Stimulated activated CD4-positive, alpha-beta T cell treated with anti-CD3 and anti-CD28 coated beads, Interleukin-15, amount 100 ng/mL, for 24 hours (primary cell): ENCODE measurements at regions not wholly inside any gene's neighbourhood (a gene's known extent, or its start where the extent isn't known, plus 50 kb on each side); places are given as distances from the start of the nearest gene placed in this dataset.

Source experiments
- DNase-seq: peaks from one replicate; pipeline ENCODE4 v3.0.0-alpha.2; 2020

DNA sequence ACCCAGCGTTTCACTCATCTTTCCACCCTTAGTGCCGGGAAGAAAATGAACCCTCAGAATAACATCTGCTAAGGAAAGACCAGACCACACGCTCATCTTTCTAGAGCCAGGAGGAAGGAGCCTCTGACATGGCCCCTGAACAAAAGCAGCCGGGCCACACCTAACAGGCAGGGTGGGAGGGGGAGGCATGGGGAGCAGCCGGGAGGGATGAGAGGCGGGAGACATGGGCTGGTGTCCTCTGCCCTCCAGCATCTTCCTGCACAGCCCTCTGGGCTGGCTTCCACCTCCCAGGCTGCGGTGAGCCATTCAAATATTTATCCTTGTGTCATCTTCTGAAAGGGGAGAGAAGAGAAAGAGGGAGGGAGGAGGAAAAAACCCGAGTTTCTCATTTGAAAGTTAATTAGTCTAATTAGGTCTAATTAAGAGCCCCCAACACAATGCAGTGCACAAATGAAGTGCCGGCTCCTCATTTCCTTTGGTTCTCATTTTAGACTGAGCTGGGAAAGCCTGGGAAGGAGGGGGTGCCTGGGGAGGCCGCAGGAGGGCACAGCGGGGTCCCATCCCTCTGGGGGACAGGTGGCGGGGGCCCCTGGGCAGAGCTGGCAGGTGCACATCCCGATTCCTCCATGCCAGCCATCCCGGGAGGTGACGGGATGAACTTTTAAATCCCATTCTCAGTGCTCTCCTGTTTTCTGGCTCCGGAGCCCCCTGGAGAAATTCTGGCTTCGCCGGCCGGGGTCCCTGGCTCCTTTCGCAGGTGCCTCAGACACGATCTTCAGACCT lies 90.5 kb downstream of the ENGASE start:
- DNase-seq: no peak

DNA sequence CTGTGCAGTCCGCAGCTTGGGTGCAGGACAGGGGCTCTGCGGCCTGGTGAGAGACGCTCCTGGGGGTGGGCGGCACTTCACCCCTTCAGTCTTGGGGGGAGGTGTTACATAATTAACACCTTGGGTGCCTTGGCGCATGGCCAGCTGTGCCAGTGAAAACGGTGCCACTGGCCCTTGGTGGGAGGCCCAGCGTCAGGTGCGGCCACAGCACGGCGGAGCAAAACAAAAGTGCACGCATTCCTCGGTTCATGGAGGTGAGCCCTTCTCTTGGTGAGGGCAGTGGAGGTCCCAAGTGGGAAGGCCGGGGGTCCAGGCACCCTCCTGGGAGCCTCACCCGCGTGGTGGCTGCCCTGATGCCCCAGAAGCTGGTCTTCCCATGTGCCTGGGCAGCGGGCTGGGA lies 89.8 kb downstream of the ENGASE start:
- DNase-seq: no peak

DNA sequence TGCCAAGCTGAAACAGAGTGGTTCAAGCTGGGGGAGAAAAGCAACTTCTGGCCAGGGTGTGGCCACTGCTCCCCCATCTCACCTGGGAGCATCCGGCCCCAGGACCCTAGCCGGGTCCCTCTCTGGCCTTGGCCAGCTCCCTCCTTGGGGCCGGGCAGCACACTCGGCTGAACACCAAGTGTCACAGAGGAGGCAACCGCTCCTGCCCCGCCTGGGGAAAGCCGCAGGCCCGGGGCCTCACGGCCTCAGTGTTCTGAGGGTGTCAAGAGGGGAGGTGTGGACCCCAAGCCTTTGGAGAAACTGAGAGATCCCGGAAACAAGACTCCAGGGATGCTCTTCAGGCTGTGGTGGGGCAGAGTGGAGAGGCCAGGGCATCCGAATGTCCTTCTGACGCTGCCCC lies 88.4 kb downstream of the ENGASE start:
- no peak for DNase-seq

DNA sequence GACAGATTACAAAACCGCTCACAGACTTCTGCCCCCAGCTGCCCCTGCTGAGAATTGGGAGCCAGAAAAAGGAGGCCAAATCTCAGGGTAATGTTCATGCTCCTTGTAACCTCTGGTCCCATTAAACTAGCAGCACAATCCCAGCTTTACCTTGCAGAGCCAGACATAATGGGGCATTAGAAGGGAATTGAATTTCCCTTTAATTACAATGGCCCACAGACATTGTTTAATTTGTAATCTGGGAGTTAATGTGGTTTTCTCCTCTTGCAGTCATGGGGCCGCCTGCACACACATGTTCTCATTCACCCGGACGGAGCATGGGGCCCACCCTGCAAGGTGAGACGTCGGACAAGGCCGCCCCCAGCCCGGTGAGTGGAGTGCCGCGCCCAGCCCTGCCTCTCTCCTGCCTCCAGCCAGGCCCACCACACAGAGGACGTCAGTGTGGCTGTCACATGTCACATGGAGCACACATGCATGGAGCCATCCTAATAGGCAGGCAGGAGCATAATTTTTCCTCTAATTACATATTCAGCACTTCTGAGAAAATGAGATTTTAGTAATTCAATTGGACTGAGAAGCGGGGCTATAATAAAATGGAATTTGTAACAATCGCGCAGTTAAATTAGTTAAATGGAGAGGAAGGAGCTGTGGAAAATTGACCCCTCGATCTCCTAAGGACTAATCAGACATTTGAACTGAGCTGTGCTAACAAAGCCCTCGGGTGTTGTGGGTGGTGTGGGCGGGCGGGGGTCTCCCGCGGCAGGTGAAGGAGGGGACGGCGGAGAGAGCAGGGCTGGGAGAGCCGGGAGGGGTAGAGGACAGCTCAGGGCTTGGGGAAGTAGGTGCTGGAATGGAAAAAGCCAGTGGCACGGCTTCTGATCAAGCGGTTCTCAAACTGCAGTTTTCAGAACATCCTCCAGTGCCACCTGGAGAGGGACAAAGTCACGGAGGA lies 87.7 kb downstream of the ENGASE start:
- no peak for DNase-seq

DNA sequence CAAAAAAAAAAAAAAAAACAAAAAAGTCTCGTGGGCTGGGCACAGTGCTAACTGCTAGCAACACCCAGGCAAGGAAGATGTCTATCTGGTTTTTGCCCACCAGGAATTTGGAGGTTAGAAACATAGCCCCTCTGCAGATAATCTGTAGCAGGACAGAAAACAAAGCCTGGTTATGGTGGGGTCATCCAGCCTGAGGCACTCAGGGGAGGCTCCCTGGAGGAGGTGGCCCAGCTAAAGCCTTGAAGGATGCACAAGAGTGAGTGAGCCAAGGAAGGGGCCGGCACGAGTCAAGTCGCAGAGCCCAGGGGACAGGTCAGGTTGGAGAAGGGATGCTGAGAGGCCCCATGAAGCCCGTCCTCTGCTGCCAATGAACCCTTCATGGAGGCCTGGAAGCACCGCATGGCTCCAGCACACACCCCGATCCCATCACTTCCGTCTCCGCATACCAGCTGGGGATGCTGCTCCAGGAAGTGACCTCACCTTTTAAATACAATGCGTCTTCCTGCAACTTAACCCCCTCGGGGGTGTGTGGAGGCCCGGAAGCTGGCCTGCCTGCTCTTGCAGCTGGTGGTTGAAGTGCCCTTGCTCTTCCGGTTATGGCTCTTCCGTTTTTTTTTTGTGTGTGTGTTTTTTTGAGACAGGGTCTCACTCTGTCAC lies 86.5 kb downstream of the ENGASE start:
- DNase-seq: peak; percentile 38

DNA sequence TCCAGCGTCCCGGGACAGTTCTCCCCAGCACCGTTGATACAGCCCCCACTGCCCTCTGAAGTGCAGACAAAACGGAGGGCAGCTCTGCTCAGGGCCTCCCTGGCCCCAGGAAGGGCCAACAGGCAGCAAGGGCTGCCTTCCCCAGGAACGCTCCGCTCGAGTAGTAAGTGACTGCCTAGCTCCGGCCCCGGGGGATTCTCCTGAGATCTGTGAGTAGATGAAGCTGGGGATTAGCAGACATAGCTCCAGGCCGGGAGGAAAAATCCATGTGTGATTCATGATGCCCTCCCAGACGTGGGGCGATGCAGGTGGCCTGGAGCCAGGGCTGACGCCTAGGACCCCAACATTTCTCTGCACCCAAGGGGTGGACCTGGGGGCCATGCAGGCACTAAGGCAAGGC lies 85.3 kb downstream of the ENGASE start:
- no peak for DNase-seq

DNA sequence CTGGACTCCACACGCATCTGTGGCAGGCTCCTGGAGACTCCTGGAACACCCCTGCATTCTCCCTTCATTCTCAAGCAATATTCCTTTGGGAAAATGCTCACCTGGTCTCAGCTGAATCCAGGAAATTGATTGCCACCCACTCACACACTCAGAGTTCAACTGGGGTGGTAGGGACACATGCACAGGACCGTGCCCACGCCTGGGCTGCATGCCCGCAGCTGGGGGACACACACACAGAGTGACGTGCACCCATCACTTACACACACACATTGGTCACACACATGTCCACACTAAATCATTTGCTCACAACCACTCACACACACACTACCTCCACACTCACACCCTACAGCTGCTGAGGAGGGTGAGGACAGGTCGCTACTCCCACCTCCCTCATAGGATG lies 84.8 kb downstream of the ENGASE start:
- DNase-seq: no peak

DNA sequence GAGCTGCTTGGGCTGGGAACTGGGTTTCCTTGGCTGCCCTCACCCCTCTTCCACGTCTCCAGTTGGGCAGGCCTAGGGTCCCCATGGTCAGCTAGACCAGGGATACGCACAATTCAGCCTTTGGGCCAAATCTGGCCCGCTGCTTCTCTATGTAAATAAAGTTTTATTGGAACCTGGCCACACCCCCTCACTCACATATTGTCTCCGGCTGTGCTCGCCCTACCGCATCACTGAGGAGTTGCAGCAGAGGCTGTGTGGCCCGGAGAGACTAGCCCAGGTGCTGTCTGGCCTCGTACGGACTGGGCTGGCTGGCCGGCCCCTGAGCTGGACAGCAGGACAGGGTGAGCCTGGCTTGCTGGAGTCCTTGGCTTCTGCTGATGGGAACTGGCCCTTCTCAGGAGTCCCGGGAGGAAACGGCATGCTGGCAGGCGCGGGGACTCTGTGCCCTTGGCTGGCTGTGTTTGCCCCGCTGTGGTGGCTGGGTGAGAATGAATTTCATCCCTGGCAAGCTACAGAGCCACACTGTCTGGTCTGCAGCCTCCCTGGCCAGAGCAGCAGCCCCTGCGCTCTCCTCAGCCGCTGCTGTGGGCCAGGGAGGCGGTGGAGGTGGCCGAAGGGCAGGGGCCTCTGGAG lies 82.0 kb downstream of the ENGASE start:
- no peak for DNase-seq

DNA sequence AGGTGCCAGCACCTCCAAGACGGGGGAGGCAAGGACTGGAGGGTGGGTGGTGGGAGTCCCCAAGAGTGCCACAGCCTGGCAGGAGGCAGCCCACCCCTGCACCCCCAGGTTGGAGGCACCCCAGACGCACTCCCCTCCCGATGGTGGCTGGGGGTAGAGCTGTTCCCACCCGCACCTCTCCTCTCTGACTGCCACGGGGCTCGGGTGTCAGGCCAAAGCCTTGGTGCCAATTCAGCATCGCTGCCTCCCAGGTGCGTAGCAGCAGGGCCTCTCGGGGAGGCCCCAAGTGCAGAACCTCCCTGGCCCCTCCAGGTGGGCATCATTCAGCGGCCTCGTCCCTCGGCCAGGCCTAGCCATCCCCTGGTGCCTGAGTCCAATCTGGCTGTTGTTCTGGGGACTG lies 81.1 kb downstream of the ENGASE start:
- no peak for DNase-seq

DNA sequence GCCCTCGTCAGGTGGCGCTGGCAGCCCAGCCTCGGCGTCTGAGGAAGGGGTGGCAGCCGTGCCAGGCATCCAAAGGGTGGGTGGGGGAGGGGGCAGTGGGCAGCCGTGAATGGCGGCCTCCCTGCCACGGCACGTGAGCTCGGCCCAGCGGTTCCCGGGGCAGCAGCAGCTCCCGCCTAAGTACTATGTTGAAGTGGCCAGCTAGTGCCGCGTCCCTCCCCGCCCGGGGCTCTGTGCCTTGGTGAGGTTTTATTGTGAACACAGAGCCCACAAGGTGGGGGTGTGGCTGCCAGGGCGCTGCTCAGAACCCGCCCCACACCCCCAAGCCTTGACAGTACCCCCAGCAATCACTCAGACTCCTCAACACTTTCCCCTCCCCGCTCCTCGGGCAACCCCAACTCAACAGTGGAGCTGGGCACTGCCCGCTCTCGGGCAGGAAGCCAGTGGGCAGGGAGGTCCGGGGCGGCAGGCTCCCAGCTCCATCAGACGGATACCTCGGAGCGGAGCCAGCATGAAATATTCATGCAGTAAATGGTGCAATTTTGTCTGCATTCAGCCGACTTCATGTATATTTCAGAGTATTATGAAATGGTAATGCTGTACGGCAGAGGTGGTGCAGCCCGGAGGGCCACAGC lies 80.4 kb downstream of the ENGASE start:
- DNase-seq: no peak

DNA sequence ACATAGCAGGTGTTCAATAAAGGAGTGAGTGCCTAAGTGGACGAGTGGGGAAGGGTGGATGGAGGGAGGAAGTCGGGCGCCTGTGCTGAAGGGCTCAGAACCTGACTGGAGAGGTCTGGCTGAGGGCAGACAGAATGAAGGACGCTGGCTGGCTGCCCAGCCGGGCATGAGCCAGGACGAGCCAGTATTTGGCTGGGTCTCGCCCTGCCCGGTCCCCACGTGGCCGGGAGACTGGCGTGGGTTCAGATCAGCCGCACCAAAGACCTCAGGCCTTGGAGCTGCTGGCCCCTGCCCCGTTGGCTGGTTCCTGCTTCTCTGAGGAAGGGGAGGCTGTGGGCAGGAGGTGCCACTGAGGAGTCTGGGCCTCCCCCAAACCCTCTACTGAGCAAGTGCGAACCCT lies 79.8 kb downstream of the ENGASE start:
- DNase-seq: no peak

DNA sequence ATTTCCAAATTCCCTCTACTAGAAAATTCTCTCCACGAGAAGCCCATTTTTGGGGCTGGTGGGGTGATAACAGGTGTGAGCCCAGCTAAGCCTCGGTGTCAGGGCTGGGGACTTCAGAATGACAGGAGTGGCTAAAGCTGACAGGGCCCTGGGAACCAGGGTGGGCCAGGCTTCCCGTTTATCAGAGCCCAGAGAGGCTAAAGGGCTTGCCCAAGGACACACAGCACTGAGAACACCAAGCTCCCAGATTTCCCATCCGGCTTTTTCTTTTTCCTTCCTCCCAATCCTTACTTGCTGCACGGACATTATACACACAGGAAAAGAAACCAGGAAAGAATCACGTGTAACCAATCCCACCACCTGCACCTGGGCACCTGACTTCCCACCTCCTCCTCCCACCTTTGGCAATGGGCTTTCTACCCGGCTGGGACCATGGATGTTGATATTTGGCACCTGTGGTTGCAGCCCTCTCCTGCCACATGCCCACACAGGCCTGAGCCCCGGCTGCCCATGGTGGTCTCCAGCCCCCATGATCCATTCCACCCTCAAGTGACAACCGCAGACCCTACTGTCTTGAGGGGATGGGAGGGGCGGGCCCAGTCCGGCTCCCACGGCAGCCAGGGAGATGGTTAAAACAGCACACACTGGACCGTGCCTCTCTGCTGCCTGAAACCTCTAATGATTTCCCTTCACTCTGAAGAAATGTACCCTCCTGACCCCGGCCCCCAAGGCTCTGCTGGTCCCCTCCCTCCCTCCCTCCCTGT lies 78.9 kb downstream of the ENGASE start:
- no peak for DNase-seq

DNA sequence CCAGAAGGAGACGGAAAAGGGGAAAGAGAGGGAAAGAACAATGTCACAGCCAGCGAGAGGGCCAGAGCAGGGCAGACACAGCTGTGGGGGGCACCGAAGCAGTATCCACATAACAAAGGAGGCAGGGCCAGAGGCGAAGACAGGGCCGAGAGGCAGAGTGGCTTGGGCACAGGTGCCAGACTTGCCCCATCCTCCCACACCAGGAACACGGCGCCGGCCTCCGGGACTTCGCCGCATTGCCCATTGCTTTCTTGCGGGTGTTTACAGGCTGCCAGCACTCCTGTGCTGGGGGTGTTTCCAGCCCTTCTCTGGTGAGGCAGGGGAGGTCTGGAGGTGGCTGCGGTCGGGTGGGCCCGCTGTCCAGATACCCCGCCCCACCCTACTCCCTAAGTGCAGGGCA lies 78.0 kb downstream of the ENGASE start:
- DNase-seq: no peak

DNA sequence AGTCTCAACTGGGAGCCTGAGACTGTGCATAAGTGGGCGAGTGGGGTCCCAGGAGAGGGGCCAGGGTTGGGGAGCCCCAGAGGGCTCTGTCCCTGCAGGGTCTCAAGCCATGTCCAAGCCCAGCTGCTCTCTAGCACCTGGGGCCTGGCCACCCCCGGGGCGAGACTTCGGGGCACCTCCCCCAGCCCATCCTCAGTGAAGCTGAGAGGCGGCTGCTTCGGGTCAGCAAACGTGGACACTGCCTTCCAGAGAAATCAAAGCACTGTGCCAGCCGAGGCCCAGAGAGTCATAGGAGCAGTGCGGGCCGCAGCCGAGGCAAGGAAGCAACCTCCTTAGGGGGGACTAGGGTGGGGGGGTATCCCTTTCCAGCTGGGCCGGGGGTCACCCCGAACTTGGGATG lies 77.5 kb downstream of the ENGASE start:
- DNase-seq: no peak

DNA sequence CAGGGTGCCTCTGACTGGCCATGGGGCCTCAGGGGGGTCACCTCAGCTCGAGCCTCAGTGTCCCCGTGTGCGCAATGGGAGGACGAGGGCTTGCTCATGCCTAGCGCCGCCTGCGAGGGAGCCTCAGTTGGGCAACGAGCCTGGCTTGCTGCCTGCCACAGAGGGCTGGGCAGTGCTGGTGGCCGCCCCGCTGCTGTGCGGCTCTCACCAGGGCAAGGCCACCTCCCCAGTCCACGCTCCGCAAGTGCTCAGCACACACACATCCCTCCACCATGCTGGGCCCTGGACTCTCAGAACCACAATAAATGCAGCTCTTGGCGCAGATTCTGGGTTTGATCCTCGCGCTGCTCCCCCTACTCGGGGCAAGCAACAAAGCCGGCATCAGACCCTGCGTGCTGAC lies 76.2 kb downstream of the ENGASE start:
- no peak for DNase-seq

DNA sequence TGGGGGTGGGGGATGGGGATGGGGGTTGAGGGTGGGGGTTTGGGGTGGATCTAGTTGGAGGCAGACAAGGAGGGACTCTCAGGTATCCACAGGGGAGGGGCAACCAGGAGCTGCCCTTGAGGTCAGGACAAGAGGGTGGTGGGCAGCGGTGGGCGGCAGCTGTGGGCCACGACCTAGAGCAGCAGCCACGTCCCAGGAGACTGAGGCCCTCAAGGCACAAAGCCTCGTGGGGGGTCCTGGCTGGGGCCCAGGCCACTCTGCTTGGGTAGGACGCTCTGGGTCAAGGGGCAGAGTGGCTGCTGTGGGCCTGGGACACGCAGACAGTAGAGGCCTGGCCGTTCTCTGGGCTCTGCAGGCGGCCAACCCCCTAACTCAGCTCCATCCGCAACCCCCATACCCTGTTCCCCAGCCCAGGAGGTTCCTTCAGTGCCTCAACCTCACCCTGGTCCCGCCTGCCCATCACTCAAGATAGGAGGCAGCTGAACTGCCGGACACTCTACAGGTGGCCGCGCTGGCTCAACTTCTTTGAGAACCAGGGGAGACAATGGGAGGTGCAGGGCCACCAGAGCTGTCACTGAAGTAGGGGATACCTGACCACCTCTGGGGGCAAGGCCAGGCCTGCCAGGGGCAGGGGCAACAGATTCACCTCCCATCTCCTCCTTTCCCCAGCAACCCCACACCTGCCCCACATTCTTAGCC lies 75.6 kb downstream of the ENGASE start:
- no peak for DNase-seq

DNA sequence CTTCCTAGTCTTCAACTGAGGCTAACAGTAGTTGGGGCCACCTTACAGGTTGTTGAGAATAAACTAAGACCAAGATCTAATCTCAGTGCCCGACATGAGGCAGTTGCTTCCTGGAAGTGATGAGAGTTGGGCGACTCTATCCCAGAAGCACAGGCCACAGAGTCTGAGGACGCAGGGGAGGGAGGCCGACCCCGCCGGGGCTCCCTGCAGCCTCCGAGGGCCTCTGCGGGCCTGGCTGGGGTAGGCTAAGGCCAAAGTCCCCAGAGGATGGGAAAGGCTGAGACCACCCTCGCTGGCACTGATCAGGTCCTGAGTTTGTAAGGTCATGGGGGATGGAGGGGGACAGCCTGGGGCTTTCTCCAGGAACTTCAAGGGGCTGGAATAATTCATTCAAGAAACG lies 74.0 kb downstream of the ENGASE start:
- no peak for DNase-seq

DNA sequence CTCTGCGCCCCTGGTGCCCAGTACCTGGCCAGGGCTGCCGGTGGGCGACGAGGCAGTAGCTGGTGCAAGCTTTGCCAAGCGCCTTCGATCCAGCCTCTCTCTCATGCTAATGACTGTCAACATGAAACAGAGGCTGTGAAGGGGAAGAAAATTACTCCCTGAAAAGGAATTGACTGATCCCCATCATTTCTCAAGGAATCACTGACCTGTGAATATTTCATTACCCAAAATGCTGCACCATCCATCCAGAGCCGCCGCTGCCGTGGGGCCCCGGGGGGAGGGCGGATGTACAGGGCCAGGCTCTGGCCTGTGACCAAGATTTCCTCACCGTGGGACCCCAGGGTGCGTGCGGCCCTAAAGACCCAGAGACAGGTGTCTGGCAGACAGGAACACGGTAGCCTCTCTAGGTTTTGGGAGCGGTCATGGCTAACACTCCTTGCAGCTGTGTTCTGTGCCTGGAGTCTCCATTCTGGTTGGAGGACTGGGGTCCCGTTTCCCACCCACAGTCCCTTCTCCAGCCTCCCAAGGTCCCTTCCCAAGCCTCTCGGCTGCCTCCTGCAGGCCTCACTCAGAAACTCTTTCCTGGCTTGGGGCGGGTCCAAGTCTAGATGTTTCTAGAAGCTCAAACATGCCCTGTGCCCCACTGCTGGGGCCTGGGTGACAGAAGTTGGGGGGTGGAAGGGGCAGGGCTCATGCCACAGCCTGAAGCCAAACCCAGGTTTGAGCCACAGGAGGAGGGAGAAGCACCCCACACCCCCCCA lies 73.3 kb downstream of the ENGASE start:
- no peak for DNase-seq

DNA sequence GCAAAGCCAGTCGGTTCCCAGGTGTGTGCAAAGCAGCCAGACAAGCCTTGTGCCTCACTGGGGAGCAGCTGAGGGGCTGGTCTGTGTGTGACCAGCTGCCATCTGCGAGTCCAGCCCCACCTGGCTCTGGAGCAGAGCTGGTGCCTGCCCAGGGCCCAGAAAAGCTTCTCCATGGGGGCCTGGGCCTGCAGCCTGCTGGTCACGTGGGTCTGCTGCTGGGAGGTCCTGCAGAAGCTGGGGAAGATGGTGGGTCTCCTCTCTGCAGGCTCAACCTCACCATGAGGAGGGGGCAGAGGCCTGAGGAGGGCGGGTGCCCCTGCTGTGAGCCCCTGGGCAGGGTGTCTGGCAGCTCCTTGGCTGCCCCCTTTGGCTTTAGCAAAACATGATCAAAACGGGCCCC lies 71.9 kb downstream of the ENGASE start:
- DNase-seq: no peak

DNA sequence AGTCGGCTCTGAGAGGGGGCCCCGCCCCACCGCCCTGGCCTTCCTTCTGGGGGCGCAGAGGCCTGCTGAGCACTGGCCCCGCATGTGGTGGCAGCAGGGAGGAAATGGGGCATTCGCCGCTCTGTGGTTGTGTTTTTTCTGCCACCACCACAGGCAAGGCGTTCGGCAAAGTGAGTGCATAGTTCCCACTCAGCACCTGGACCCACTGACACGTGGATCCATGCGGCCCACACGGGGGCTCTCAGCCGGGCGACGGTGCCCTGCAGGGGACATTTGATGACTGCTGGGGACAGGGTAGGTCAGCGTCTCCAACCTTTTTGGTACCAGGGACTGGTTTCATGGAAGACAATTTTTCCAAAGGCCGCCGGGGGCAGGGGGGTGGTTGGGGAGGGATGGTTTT lies 70.9 kb downstream of the ENGASE start:
- DNase-seq: no peak
